HG03521 (cell line): ENCODE measurements at regions not wholly inside any gene's neighbourhood (a gene's known extent, or its start where the extent isn't known, plus 50 kb on each side); places are given as distances from the start of the nearest gene placed in this dataset.
"Not testable (repeated sequence)": the region's sequence is repeated elsewhere in the genome, so short reads cannot be mapped to it uniquely, and the experiment has no call there.

Experiments used
- ATAC-seq: cut with Tn5 transposase; IDR thresholded peaks from one replicate; pipeline ENCODE4 v1.9.1; 2021; ENCODE audit warnings: mild to moderate bottlenecking, moderate library complexity; ENCODE audit not compliant: unreplicated experiment

DNA sequence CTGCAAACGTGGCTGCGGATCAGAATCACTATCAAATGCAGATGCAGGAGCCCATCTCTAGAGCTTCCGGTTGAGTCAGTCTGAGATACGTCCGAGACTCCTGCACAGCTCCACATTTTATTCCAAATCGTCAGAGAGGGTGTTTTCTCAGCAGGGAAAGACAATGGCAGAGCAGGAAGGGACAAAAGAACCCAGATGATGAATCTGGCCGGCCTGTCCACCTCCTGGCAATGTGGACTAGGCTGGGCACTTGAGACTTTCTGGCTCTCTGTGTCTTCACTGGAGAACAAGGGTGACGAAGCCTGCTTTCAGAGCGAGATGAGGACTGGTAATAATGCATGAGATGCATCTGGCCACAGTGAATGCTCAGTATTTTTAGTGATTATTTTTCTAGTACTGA lies 255.9 kb upstream of the MYT1L start:
- ATAC-seq: no peak

DNA sequence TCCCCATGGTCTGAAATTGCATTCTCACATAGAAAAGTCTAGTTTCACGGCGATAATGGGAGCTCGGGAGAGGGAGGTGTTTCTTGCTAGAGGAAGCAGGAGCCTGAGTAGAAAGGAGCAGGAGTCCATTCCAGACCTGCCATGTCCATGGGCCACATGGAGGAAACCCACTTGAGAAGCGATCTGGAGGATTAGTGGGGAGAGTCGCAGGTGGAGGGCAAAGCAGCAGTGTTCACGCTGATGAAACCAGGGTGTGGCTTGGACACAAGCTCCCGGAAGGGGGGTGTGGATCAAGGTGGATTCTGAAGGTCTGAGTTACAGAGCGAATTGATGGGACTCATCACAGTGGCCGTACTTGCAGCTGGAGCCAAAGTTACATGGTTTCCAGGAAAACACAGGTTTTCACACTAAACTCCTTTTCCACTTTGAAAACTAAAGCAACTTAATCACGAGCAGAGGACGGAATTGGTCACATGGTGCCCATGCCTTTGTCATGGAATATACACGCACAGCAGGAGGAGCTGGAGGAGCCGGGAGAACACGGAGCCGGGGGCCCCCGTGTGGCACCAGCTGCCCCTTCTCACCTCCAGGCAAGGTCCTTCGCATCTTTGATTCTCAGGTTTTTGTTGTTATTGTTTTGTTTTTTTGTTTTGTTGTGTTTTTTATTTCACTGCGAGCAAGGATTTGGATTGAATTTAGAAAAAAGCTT lies 255.1 kb upstream of the MYT1L start:
- no peak for ATAC-seq

DNA sequence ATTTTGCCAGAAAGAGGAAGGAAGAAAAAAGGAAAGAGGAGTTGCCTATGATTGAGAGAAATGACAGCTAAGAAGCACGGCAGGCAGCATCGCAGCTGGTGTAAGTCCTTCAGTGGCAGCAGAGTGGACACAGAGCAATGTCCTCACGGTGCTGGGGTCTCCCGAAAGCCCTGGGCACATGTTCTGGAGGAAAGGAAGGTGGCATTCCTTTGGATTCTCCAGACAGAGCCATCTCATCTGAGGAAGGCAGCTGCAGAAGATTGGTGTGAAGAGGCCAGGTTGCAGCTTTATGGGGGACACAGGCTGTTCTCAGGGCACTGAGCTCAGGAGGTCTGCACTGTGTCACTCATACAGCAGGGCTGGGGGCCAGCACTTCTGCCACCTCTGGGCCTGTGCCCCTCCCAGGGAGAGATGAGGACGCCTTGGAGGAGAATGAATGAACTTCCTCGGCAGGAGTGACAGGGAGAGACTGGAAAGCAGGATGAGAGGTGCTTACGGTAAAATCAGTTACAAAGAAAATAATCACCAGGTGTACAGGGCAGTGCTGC lies 252.0 kb upstream of the MYT1L start:
- no peak for ATAC-seq

DNA sequence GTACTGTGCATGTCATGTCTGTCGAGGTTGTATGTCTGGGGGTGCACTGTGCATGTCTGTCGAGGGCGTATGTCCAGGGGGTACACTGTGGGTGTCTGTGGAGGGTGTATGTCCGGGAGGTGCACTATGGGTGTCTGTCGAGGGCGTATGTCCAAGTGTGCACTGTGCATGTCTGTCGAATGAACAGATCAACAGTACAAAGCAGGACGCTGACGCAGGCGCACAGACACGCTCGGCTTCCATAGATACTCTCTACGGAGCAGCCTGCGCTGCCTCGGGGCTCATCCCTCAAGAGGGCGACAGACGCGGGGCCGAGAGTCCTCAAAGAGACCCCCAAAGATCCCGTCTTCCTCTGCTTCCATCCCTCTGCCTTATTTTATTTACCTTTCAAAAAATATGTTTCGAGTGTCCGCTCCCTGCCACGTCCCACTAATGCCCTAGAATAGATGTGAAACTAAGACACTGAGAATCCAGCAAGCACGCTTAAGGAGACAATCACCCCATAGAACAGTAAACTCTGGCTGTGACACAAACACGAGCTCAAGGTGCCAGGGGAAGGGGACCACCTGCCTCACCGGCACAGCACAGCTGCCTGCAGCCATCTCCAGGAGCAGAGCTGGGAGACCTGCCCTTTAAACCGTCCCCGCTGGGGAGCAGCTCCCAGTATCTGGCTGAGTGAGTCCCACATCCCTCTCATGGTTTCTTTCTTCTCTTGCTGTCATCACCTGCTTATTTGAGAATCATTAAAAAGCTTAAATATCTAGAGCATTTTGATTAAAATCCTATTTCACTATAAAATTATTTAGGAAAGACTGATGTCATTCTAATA lies 250.5 kb upstream of the MYT1L start:
- no peak for ATAC-seq

DNA sequence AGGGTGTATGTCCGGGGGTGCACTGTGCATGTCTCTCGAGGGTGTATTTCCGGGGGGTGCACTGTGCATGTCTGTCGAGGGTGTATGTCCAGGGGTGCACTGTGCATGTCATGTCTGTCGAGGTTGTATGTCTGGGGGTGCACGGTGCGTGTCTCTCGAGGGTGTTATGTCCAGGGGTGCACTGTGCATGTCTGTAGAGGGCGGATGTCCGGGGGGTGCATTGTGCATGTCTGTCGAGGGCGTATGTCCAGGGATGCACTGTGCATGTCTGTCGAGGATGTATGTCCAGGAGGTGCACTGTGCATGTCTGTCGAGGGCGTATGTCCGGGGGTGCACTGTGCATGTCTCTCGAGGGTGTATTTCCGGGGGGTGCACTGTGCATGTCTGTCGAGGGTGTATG lies 249.8 kb upstream of the MYT1L start:
- ATAC-seq: not testable (repeated sequence)

DNA sequence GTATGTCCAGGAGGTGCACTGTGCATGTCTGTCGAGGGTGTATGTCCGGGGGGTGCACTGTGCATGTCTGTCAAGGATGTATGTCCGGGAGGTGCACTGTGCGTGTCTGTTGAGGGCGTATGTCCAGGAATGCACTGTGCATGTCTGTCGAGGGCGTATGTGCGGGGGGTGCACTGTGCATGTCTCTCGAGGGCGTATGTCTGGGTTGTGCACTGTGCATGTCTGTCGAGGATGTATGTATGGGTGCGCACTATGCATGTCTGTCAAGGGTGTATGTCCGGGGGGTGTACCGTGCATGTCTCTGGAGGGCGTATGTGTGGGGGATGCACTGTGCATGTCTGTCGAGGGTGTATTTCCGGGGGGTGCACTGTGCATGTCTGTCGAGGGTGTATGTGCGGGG lies 249.3 kb upstream of the MYT1L start:
- no peak for ATAC-seq

DNA sequence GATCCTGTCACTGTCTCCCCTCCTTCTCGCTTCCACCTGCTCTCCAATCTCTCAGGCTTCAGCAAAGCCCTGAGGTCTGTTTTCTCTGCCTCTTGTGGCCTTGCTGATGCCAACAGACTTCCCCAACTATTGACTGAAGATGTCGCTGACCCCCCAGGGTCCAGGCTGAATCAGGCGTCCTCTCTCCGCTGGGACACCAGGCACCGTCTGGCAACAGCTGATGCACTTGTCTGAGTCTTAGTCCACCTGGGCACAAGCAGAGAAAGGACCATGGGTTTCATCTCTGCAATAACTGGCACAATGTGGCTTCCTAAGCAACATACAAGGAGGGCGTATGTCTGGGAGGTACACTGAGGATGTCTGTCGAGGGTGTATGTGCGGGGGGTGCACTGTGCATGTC lies 248.7 kb upstream of the MYT1L start:
- no peak for ATAC-seq

DNA sequence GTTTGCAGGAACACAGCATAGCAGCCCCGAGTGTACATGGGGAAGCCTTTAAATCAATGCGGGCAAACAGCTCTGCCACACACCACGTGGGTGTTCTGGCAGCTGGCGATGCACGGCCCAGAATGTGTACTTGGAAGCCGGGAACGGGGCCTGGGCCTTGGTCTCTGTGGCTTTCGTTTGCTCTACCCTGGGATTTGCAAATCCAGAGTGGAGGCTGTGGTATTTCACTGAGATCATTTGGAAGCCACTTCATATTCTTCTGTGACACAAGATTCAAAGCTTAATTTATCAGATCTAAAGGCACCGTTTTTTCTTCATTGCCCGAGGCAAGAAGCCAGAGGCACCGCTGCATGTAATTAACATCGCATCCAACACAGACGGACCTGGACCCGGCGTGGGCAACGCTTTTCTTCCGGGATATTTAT lies 246.3 kb upstream of the MYT1L start:
- no peak for ATAC-seq

DNA sequence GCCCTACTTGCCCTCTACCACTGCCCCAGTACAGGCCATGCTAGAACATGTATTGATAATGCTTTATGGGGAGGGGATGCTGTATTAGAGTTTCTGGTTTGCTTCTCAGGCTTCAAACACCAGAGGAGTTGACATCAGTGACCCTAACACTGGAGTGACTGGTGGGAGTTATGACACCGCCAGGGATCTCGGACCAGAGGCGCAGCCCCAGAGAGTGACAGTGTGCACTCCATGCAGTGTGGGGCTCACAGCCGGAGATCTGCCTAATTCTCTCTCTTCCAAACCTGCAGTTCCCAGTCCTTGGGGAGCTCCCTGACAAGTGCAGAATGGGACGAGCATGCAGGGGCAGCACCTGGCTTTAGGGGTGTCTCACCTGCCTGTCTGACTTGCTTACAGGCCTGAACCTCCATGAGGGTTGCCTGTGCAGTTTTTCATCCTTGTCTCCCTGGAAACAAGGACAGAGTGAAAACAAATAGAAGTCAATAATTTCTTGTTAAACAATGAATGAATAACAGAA lies 244.9 kb upstream of the MYT1L start:
- ATAC-seq: no peak

DNA sequence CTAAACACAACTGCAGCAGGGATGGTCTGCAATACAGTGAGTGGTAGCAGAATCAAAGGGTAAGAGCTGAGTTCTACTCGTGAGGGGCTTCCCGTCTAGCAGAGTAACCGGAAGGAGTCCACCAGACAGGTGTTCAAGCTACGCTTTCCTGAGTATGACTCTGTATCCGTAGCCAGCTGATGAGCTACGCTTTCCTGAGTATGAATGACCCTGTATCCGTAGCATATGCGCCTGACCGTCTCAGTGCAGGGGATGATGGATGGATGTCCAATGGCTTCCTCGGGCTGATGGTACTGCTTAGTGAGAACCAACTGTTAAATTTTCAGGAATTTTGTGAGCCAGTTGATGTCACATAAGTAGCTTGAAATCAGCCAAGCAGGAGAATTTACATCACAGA lies 244.1 kb upstream of the MYT1L start:
- ATAC-seq: no peak

DNA sequence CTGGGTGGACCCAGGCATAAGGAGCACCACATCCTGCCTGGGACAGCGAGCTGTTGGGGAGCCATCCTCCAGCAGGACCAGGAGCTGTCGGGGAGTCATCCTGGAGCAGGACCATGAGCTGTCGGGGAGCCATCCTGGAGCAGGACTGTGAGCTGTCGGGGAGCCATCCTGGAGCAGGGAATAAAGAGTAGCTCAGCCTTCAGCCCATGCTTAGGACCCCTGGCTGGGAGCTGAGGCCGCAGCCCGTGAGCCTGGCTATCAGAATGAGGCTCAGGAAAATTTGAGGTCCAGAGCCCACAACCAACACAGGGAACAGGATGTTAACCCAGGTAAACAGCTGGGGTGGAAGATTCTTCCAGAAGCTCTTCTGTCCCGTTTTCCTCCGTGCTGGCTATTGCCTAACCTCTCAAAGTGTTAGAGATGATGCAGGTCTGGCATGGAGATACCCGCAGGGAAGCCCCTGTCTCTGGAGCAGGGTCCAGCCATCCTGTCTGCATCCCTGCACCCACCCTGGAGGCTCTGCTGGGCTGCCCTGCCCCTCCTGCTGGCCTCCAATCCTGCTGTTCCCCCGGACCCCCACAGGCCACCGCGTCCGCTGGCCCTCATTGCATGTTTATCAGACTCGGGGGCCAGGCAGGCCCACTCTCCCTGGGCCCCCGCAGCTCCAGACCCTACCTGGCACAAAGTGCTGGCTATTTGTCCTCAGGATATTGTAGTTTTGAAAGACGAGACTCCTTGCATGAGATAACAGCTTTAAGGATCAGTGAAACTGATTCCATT lies 243.5 kb upstream of the MYT1L start:
- no peak for ATAC-seq

DNA sequence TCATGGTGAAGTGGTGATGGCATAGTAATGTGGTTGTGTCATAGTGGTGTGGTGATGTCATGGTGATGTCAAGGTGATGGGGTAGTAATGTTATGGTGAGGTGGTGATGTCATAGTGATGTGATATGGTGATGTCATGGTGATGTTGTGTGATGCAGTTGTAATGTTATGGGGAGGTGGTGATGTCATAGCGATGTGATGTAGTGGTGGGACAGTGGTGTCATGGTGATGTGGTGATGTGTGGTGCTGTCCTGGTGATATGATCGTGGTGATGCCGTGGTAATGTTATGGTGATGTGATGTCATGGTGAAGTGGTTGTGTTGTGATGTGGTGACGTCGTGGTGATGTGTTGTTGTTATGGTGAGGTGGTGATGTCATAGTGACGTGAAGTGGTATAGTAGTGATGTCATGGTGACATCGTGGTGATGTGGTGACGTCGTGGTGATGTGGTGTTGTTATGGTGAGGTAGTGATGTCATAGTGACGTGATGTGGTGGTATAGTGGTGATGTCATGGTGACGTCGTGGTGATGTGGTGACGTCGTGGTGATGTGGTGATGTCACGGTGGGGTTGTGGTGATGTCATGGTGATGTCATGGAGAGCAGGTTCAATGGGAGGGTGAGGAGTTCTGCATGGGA lies 242.7 kb upstream of the MYT1L start:
- no peak for ATAC-seq

DNA sequence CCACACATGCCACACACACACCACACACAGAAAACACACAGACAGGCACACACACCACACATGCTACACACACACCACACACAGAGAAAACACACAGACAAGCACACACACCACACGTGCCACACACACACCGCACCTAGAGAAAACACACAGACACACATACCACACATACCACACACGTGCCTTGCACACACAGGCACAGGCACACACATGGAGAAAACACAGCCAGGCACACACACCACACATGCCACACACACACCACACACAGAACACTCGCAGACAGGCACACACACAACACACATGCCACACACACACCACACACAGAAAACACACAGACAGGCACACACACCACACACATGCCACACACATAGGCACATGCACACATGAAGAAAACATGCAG lies 242.1 kb upstream of the MYT1L start:
- ATAC-seq: no peak

DNA sequence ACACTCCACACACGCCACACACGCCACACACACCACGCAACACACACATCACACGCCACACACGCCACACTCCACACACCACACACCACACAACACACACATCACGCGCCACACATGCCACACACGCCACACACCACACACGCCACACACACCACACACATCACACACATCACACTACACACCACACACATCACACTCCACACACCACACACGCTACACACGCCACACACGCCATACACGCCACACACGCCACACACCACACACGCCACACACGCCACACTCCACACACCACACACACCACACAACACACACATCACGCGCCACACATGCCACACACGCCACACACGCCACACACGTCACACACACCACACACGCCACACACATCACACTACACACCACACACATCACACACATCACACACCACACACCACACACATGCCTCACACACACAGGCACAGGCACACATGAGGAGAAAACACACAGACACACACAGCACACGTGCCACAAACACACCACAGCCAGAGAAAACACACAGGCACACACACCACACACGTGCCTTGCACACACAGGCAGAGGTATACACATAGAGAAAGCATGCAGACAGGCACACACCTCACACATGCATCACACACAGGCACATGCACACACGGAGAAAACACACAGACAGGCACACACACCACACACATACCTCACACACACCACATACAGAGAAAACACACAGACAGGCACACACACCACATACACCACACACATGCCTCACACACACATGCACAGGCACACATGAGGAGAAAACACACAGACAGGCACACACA lies 241.5 kb upstream of the MYT1L start:
- ATAC-seq: no peak

DNA sequence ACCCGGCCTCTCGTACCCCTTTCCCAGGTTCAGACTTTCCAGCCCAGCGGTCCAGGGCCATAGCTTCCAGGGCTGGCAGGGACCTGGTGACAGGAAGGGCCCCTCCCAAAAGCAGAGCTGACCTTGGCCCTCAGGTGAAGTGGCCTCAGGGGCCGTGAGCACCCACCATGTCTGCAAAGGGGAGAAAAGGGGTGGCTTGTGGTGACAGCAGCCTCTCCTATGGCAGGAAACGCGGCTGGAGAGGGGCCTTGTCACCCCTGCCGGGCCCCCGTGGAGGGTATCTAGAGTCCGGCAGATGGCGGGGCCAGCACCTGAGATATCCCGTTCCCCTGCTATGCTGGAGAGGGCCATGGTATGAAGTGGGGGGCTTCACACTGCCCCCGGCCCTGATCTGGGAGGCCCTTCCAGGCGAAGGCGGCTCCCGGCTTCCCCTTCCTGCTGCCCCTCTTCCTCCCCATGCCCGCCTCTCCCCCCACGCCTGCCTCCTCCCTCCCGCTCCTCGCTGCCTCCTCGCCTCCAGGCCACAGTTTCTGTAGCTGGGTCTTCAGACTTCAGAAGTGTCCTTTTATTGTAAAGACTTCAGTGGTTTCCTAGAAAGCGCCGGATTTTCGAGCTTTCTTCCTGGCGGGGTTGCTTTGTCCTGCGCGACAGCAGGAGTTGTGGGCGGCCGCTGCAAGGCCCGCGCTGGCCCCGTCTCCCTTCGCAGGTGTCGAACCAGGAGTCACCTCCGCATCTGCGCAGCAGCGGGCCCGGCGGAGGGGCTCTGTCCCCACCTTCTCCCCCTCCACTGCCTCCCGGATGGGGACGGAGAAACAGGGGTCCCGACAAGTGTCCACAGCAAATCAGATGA lies 240.5 kb upstream of the MYT1L start:
- no peak for ATAC-seq

DNA sequence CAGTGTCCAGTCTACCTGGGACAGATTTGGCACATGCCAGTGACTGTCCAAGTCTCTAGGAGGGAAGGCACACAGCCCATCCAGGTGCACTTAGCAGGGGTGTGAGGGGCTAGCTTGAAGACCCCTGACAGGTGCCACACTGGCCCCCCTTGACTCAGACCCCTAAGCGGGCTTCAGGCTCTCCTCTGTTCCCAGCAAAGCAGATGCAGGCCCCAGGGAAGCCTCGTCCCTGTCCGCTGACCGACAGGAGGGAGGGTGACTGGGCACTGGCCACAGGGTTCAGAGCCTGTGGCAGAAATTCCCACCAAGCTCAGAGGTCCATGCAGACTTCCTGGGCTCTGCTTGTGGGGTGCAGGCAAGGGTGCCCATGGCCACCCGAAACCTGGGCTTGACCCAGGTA lies 239.8 kb upstream of the MYT1L start:
- ATAC-seq: no peak

DNA sequence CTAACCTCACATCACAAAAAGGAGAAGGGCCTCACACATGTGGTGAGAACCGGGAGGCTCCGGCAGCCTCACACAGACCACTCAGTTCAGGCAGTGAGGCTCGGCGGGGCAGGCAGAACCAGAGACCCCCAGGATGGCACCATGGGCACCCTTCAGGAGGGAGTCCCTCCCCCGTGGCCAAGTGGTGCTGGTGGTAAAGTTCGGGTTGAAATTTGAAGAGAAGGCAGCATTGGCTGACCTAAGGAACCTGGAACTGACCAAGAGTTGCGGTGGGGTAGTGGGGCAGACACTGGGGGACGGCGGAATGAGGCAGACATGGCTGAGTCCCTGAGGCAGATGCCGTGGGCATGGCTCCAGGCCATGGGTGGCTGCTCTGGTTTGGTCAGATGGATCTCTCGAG lies 239.3 kb upstream of the MYT1L start:
- ATAC-seq: no peak

DNA sequence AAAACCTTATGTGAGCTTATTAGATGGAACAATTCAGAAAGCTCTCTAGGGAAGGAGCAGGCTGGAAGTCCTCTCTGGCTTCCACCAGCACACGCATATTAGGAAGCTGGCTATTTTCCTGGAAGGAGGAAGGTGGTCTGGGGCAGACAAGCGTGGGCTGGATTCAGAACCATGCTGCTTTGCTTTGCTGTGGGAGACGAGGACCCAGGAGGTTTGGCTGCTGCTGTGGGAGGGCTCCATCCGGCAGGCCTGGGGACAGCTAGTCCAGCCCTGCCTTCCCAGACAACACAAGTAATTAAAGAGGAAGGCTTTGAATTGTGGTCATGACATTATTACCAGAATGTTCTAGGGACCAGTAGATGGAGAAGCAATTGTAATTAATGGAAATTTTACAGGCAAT lies 238.8 kb upstream of the MYT1L start:
- no peak for ATAC-seq

DNA sequence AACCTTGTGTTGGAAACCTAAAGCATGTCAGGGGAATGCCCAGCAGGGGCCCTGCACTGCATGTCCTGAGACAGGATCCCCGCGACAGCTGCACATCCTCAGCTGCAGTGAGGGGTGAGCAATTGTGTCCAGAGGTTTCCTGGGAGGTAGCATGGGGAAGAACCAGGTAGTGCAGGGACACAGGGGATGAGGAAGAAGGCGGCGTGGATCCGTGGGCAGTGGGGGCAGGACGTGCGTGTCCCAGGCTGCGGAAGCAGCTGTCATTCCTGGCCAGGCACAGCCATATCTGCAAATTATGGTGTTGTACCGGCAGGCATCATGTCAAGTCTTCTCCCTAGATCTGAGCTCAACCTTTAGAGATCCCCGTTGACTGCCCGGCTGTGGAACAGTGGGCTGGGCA lies 238.2 kb upstream of the MYT1L start:
- no peak for ATAC-seq
